ENCODE measurements at regions not wholly inside any gene's neighbourhood (a gene's known extent, or its start where the extent isn't known, plus 50 kb on each side); places are given as distances from the start of the nearest gene placed in this dataset.

GRCh38 chr21:16216288-16216962 is 486.6 kb downstream of the USP25 start:
- TF ChIP-seq, protein P1, sequence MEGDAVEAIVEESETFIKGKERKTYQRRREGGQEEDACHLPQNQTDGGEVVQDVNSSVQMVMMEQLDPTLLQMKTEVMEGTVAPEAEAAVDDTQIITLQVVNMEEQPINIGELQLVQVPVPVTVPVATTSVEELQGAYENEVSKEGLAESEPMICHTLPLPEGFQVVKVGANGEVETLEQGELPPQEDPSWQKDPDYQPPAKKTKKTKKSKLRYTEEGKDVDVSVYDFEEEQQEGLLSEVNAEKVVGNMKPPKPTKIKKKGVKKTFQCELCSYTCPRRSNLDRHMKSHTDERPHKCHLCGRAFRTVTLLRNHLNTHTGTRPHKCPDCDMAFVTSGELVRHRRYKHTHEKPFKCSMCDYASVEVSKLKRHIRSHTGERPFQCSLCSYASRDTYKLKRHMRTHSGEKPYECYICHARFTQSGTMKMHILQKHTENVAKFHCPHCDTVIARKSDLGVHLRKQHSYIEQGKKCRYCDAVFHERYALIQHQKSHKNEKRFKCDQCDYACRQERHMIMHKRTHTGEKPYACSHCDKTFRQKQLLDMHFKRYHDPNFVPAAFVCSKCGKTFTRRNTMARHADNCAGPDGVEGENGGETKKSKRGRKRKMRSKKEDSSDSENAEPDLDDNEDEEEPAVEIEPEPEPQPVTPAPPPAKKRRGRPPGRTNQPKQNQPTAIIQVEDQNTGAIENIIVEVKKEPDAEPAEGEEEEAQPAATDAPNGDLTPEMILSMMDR (IDR thresholded peaks at IDR 0.05): no peak
- no peak for TF ChIP-seq POLR2A (IDR thresholded peaks at IDR 0.05)
